AG09319 (cell line): ENCODE measurements at regions not wholly inside any gene's neighbourhood (a gene's known extent, or its start where the extent isn't known, plus 50 kb on each side); places are given as distances from the start of the nearest gene placed in this dataset.

Experiments used
- DNase-seq: peaks from one replicate; pipeline ENCODE4 v3.0.0-alpha.2; 2010; ENCODE audit warnings: low read depth; ENCODE audit errors: extremely low read depth
- TF ChIP-seq, protein P1 (sequence below): IDR thresholded peaks from 2 replicates; pipeline ENCODE4 v1.5.1; 2011; ENCODE audit warnings: low read depth, mild to moderate bottlenecking, inconsistent platforms, low read length, moderate library complexity

DNA sequence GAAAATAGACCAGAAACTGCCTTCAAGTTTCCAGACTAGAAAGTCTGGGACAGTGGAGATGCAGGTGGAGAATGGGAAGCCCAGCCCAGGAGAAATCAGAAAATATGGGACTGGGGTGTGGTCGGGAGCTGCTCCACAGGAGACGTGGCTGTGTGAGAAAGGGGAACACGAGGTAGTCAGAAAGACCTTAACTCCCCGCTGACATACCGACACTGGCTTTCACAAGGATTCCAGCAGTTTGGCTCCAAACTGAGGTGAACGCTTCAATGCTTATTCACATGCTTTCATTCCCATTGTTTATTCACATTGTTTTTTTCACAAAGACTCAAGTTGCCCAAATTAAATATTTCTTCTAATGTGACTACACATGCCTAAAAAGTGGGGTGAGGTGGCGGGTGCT lies 111.5 kb upstream of the SLCO3A1 start:
- no peak for DNase-seq
- TF ChIP-seq, protein P1, sequence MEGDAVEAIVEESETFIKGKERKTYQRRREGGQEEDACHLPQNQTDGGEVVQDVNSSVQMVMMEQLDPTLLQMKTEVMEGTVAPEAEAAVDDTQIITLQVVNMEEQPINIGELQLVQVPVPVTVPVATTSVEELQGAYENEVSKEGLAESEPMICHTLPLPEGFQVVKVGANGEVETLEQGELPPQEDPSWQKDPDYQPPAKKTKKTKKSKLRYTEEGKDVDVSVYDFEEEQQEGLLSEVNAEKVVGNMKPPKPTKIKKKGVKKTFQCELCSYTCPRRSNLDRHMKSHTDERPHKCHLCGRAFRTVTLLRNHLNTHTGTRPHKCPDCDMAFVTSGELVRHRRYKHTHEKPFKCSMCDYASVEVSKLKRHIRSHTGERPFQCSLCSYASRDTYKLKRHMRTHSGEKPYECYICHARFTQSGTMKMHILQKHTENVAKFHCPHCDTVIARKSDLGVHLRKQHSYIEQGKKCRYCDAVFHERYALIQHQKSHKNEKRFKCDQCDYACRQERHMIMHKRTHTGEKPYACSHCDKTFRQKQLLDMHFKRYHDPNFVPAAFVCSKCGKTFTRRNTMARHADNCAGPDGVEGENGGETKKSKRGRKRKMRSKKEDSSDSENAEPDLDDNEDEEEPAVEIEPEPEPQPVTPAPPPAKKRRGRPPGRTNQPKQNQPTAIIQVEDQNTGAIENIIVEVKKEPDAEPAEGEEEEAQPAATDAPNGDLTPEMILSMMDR, result no peak

DNA sequence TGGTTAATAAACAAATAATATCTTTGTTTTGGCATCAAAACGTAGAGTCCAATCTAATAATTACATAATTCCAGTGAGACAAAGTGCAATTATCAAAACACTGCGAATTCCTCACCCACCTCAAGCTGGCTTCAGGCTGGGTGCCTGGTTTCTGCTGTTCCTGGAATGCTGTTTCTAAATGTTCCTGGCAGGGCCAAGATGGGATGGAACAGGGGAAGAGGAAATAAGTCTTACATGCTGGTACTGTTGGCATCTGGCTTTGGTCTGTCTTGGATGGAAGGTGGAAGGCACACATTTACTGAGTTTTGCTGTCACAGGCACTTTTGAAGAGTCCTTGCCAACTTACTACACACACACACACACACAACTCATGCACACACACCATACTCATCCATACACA lies 101.9 kb upstream of the SLCO3A1 start:
- TF ChIP-seq, protein P1, result no peak
- no peak for DNase-seq

DNA sequence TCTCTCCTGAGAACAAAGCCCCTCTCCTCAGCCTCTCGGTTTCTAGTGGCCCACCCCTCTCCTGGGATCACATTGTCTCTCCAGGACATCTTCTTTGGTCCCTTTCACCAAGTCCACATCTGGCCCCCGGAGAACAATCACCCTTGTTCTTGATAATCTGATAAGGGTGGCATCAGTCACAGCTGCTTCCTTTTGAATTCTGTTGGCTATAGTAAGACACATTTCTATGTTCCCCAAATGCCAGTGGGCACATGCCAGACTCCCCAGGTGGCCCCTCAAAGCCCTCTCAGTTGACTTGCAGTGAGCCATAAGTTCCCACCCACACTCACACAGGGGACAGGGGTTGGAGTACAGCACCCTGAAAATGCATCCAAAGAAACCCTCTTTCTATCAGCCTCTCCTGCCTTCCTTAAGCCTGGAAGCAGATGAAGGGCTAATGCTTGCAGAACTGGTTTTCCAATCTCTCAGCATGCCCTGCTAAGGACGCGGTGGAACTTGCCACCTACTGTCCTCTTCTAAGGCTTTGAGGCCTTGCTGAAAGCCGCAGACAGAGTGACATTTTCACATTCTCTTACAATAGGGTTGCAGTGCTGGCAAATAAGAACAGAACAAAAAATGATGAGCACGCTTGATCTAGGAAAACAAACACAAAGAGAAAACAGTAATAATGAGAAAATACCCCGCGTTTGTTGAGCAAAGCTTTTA lies 101.3 kb upstream of the SLCO3A1 start:
- TF ChIP-seq, protein P1, result no peak
- DNase-seq, result no peak

- TF ChIP-seq, protein P1, result no peak
Observed at GRCh38 chr15:91759560-91759959, 93.9 kb upstream of the SLCO3A1 start.

GRCh38 chr15:91765660-91766059 lies 87.8 kb upstream of the SLCO3A1 start:
- TF ChIP-seq, protein P1, result no peak
- DNase-seq, result no peak

More at GRCh38 chr15:91759560-91759959, 93.9 kb upstream of the SLCO3A1 start:
- DNase-seq, result no peak

- TF ChIP-seq, protein P1, result no peak
- DNase-seq, result no peak
Observed at GRCh38 chr15:91769476-91769875, 84.0 kb upstream of the SLCO3A1 start.

DNA sequence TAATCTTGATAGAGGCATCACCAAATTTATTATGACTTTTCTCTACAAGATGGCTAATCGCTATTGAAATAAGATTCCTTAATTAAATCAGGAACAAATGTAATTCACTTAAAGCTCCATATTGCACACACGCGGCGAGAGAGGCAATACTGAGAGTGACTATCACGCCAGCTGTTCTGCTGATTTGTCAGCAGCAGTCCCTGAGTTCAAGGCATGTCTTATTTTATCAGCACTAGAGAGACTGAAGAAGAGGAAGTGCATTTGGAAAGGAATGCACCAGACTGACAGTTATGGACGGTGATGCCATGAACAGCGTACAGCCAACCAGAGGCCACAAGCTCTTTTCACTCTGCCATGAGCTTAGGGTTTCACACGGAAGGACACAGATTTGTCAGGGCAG lies 83.6 kb upstream of the SLCO3A1 start:
- DNase-seq, result no peak
- TF ChIP-seq, protein P1, result no peak
